HEK293T (cell line): ENCODE measurements at regions not wholly inside any gene's neighbourhood (a gene's known extent, or its start where the extent isn't known, plus 50 kb on each side); places are given as distances from the start of the nearest gene placed in this dataset.

Experiments used
- BHLHE40 ChIP-seq: fragments of 450-650 bp; IDR thresholded peaks from 2 replicates; pipeline ENCODE4 v1.6.1; 2016; ENCODE audit warnings: mild to moderate bottlenecking, moderate library complexity, borderline replicate concordance
- ELF4 ChIP-seq: fragments of 450-650 bp; IDR thresholded peaks from 2 replicates; pipeline ENCODE4 v1.6.1; 2017; ENCODE audit warnings: antibody characterized with exemption
- FOXK2 ChIP-seq: fragments of 450-650 bp; IDR thresholded peaks from 2 replicates; pipeline ENCODE4 v1.6.1; 2016; ENCODE audit warnings: mild to moderate bottlenecking
- FOXM1 ChIP-seq: fragments of 450-650 bp; IDR thresholded peaks from 2 replicates; pipeline ENCODE4 v1.6.1; 2017; ENCODE audit warnings: mild to moderate bottlenecking, borderline replicate concordance
- HDGF ChIP-seq: fragments of 450-650 bp; IDR thresholded peaks from 2 replicates; pipeline ENCODE4 v1.6.1; 2017; ENCODE audit warnings: antibody characterized with exemption, borderline replicate concordance
- SP1 ChIP-seq: fragments of 450-650 bp; IDR thresholded peaks from 2 replicates; pipeline ENCODE4 v1.6.1; 2017
- SUZ12 ChIP-seq: fragments of 450-650 bp; IDR thresholded peaks from 2 replicates; pipeline ENCODE4 v1.6.1; 2016; ENCODE audit warnings: mild to moderate bottlenecking
- TARDBP ChIP-seq: fragments of 450-650 bp; IDR thresholded peaks from 2 replicates; pipeline ENCODE4 v1.6.1; 2016
- ZNF384 ChIP-seq: fragments of 450-650 bp; IDR thresholded peaks from 2 replicates; pipeline ENCODE4 v1.6.1; 2016

DNA sequence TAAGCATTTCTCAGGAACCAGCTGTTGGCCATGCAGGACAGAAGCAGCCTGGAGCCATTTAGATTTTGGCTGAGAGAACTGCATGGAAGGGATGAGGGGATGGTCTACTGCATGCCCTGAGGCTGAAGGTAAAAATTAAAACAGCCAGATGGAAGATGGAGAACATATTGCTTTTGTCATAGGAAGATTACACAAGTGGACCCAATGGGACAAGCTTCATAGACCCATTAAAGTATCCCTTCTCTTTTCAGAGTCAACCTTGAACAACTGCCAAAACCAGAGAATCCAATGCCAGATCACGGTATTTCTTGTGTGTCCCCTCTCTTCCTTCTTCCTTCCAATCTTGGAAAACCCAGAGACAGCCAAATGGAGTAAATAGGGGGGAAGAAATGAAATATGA, 253.4 kb downstream of the NR2F1-AS1 start:
- TF ChIP-seq ZNF384 (no peak), SP1 (no peak), ELF4 (no peak), FOXK2 (no peak), SUZ12 (no peak), TARDBP (no peak), FOXM1 (no peak), BHLHE40 (no peak), HDGF (no peak)
